ENCODE measurements at regions not wholly inside any gene's neighbourhood (a gene's known extent, or its start where the extent isn't known, plus 50 kb on each side); places are given as distances from the start of the nearest gene placed in this dataset.

DNA sequence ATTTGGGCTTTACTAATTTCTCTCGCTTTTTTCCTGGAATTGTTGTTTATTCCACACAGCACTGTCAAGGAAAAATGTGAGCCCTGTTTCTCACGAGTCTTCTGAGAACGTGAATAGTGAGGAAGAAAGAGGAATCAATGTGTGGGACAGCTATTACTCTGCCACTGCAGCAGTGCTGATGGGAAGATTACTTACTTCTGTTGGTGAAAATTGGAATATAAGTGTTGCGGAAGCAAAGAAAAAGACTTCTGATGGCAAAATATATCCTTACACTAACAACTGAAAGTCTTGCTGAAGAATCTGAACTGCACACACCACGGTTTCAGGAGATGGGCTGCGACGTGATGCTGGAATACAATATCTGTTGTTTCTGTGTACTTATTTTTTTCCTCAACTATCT, 884.2 kb downstream of the AACS start:
- no peak for DNase-seq (ENCODE audit: low spot score)

GRCh38 chr12:125954362-125954761, 889.1 kb downstream of the AACS start:
- no peak overlapping the region for H3K4me3 ChIP-seq
- H3K27ac ChIP-seq: no peak overlapping the region
- H3K36me3 ChIP-seq: no peaks in the 10 kb centered on the region
- no peaks in the 10 kb centered on the region for H3K27me3 ChIP-seq (replicated peaks; ENCODE audit: insufficient read depth)
- ATAC-seq (ENCODE audit: insufficient number of reproducible peaks, low FRiP score, low read depth) (no peak), DNase-seq (ENCODE audit: low spot score) (no peak)
- TF ChIP-seq CTCF (IDR thresholded peaks at IDR 0.05): no peak
- H3K9me3 ChIP-seq: no peaks in the 10 kb centered on the region
- no peaks in the 10 kb centered on the region for H3K4me1 ChIP-seq (ENCODE audit: control insufficient read depth in 1 of 2, low read depth in 2 of 2)

More for the DNA sequence above, 884.2 kb downstream of the AACS start:
- no peak overlapping the region for H3K27ac ChIP-seq
- no peak for ATAC-seq (ENCODE audit: insufficient number of reproducible peaks, low FRiP score, low read depth)
- no peaks in the 10 kb centered on the region for H3K9me3 ChIP-seq
- no peaks in the 10 kb centered on the region for H3K36me3 ChIP-seq
- TF ChIP-seq CTCF (IDR thresholded peaks at IDR 0.05): no peak
- H3K27me3 ChIP-seq (replicated peaks; ENCODE audit: insufficient read depth): no peaks in the 10 kb centered on the region
- H3K4me1 ChIP-seq (ENCODE audit: control insufficient read depth in 1 of 2, low read depth in 2 of 2): no peaks in the 10 kb centered on the region
- no peak overlapping the region for H3K4me3 ChIP-seq

DNA sequence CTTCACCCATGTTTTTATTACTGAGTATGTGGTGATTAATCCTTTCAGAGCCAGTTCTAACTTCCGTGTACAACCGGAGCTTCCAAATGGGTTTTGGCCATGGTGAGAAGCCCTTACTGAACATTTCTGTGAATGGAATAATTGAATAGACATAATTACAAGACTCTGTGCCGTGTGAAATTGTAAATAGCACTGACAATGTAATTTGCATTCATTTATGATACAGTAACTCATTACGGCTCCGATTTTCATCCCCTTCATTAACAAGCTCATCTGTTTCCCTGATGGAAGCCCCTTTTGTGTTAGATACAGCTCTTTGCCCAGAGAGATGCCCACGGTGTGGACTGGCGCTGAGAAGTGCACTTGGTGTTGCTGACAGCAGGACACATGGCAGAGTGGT, 891.0 kb downstream of the AACS start:
- no peak overlapping the region for H3K4me3 ChIP-seq
- H3K4me1 ChIP-seq (ENCODE audit: control insufficient read depth in 1 of 2, low read depth in 2 of 2): no peaks in the 10 kb centered on the region
- ATAC-seq (ENCODE audit: insufficient number of reproducible peaks, low FRiP score, low read depth) (no peak), DNase-seq (ENCODE audit: low spot score) (no peak)
- H3K9me3 ChIP-seq: no peaks in the 10 kb centered on the region
- H3K27ac ChIP-seq: no peak overlapping the region
- no peaks in the 10 kb centered on the region for H3K27me3 ChIP-seq (replicated peaks; ENCODE audit: insufficient read depth)
- TF ChIP-seq CTCF (IDR thresholded peaks at IDR 0.05): no peak
- H3K36me3 ChIP-seq: no peaks in the 10 kb centered on the region

GRCh38 chr12:125966641-125967040, 901.4 kb downstream of the AACS start:
- H3K9me3 ChIP-seq: no peaks in the 10 kb centered on the region
- H3K36me3 ChIP-seq: no peaks in the 10 kb centered on the region
- ATAC-seq (ENCODE audit: insufficient number of reproducible peaks, low FRiP score, low read depth) (no peak), DNase-seq (ENCODE audit: low spot score) (no peak)
- H3K4me3 ChIP-seq: no peak overlapping the region
- H3K4me1 ChIP-seq (ENCODE audit: control insufficient read depth in 1 of 2, low read depth in 2 of 2): no peaks in the 10 kb centered on the region
- no peaks in the 10 kb centered on the region for H3K27me3 ChIP-seq (replicated peaks; ENCODE audit: insufficient read depth)
- H3K27ac ChIP-seq: no peak overlapping the region
- no peak for TF ChIP-seq CTCF (IDR thresholded peaks at IDR 0.05)

GRCh38 chr12:125968413-125968812, 903.2 kb downstream of the AACS start:
- H3K36me3 ChIP-seq: no peaks in the 10 kb centered on the region
- H3K27ac ChIP-seq: no peak overlapping the region
- no peaks in the 10 kb centered on the region for H3K4me1 ChIP-seq (ENCODE audit: control insufficient read depth in 1 of 2, low read depth in 2 of 2)
- no peaks in the 10 kb centered on the region for H3K9me3 ChIP-seq
- no peaks in the 10 kb centered on the region for H3K27me3 ChIP-seq (replicated peaks; ENCODE audit: insufficient read depth)
- H3K4me3 ChIP-seq: no peak overlapping the region
- no peak for DNase-seq (ENCODE audit: low spot score)
- no peak for TF ChIP-seq CTCF (IDR thresholded peaks at IDR 0.05)
- no peak for ATAC-seq (ENCODE audit: insufficient number of reproducible peaks, low FRiP score, low read depth)
